ENCODE measurements at regions not wholly inside any gene's neighbourhood (a gene's known extent, or its start where the extent isn't known, plus 50 kb on each side); places are given as distances from the start of the nearest gene placed in this dataset.

DNA sequence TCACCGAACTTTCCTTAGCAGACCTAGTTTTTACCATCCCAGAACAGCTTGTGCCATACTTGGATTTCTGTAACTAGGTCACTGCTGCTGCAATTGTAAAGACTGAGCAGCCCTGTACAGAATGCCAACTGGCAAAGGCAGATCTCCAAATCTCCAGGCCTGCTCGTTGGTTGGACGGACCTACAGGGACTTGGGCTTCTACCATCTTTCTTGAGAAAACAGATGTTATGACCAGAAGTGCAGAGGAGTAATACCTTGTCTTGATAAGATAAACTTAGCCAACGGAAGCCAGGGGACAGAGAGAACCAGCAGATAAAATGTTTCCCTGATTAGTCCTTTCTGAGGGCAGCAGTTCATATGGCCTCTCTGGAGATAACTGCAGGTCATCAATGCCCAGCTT lies 304.1 kb downstream of the RFPL4B start:
- ATAC-seq (no peak), DNase-seq (no peak)
- Histone ChIP-seq H3K27ac (no peak overlapping the region), H3K4me3 (no peak overlapping the region), H3K36me3 (no peaks in the 10 kb centered on the region), H3K9me3 (no peaks in the 10 kb centered on the region), H3K4me1 (no peaks in the 10 kb centered on the region), H3K27me3 (ENCODE audit: low read depth) (no peaks in the 10 kb centered on the region)
- TF ChIP-seq, protein P1, sequence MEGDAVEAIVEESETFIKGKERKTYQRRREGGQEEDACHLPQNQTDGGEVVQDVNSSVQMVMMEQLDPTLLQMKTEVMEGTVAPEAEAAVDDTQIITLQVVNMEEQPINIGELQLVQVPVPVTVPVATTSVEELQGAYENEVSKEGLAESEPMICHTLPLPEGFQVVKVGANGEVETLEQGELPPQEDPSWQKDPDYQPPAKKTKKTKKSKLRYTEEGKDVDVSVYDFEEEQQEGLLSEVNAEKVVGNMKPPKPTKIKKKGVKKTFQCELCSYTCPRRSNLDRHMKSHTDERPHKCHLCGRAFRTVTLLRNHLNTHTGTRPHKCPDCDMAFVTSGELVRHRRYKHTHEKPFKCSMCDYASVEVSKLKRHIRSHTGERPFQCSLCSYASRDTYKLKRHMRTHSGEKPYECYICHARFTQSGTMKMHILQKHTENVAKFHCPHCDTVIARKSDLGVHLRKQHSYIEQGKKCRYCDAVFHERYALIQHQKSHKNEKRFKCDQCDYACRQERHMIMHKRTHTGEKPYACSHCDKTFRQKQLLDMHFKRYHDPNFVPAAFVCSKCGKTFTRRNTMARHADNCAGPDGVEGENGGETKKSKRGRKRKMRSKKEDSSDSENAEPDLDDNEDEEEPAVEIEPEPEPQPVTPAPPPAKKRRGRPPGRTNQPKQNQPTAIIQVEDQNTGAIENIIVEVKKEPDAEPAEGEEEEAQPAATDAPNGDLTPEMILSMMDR (IDR thresholded peaks at IDR 0.05) = no peak
- intact Hi-C loops (cut with DNase I) = no loop called here

DNA sequence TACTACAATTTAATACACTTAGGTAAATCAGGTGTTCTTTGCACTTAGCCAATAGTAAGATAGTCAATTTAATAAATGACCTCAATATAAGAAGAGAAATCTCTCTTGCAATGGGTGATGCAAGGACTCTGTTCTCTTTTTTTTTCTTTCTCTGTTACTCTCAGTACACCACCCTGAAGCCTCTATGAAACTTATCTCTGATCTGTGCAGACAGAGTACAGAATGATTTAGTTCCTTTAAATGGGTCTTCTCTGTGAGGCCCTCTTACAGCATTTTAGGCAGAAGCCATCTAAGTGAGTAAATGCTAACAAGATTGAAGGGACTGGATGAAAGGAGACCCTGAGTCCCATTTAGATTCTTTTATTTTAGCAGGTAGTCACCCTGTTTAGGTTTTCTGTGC lies 312.8 kb downstream of the RFPL4B start:
- no peaks in the 10 kb centered on the region for H3K27me3 ChIP-seq (ENCODE audit: low read depth)
- TF ChIP-seq, protein P1 (IDR thresholded peaks at IDR 0.05) = no peak
- no peak overlapping the region for H3K27ac ChIP-seq
- H3K9me3 ChIP-seq = no peaks in the 10 kb centered on the region
- ATAC-seq = no peak
- no peak overlapping the region for H3K4me3 ChIP-seq
- intact Hi-C loops (cut with DNase I) = no loop called here
- DNase-seq = no peak
- H3K36me3 ChIP-seq = no peaks in the 10 kb centered on the region
- no peaks in the 10 kb centered on the region for H3K4me1 ChIP-seq

DNA sequence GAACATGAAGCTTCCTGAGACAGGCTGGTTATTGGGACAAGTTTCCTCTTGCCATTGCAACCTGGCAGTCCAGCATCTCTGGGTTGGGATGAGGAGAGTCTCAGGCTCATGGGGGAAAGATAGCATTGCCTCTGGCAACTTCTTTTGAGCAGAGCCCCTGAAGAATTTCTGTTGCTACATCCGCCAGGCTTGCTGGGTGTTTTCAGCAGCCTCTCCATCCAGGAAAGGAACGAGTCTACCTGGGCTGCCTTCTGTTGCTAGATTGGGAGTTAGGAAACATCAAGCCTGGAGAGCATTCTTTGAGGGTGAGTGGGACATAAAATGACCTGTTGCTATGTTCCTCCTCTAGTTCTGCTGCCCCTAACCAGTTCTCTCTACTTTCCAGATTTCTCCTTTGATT lies 313.5 kb downstream of the RFPL4B start:
- Histone ChIP-seq H3K27me3 (ENCODE audit: low read depth) (no peaks in the 10 kb centered on the region), H3K27ac (no peak overlapping the region), H3K36me3 (no peaks in the 10 kb centered on the region), H3K9me3 (no peaks in the 10 kb centered on the region), H3K4me1 (no peaks in the 10 kb centered on the region), H3K4me3 (no peak overlapping the region)
- TF ChIP-seq, protein P1 (IDR thresholded peaks at IDR 0.05) = no peak
- ATAC-seq (no peak), DNase-seq (no peak)
- intact Hi-C loops (cut with DNase I) = no loop called here

DNA sequence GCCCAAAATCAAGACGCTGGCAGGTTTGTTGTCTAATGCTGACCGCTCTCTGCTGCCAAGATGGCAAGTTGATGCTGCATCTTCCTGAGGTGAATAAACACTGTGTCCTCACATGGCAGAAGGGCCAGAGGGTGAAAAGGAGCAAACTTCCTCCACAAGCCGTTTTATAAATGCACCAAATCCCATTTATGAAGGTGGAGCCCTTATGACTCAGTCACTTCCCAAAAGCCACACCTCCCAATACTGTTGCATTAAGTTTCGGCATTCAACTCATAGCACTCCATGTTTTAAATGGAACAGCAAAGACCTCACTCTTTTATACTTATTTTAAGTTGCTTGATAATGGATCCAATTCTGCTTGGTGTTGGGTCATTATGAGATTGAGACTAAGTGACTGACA lies 316.6 kb downstream of the RFPL4B start:
- ATAC-seq (no peak), DNase-seq (no peak)
- intact Hi-C loops (cut with DNase I) = no loop called here

DNA sequence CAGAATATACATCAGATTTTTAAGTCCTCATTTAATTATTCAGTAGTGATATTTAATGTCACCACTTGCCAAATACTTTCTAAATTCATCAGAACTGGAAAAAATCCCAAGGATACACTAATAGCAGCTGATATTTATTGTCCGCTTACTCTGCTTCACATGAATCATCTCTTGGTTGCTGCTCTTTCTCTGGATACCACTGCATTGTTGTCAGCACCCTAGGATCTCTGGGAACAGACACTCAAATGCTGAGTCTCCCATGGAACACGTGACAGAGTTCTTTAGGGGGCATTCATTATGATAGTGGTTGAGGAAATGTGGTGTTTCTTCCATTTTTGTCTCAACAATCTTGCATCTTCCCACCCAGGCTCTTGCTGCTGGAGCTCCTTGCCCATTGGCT lies 318.0 kb downstream of the RFPL4B start:
- Histone ChIP-seq H3K9me3 (no peaks in the 10 kb centered on the region), H3K36me3 (no peaks in the 10 kb centered on the region), H3K27me3 (ENCODE audit: low read depth) (no peaks in the 10 kb centered on the region), H3K4me3 (no peak overlapping the region), H3K27ac (no peak overlapping the region), H3K4me1 (no peaks in the 10 kb centered on the region)
- intact Hi-C loops (cut with DNase I) = no loop called here
- TF ChIP-seq, protein P1 (IDR thresholded peaks at IDR 0.05) = no peak
- DNase-seq = no peak
- ATAC-seq = no peak

More for the DNA sequence above, 316.6 kb downstream of the RFPL4B start:
- Histone ChIP-seq H3K36me3 (no peaks in the 10 kb centered on the region), H3K27me3 (ENCODE audit: low read depth) (no peaks in the 10 kb centered on the region), H3K27ac (no peak overlapping the region), H3K4me1 (no peaks in the 10 kb centered on the region), H3K4me3 (no peak overlapping the region), H3K9me3 (no peaks in the 10 kb centered on the region)
- TF ChIP-seq, protein P1 (IDR thresholded peaks at IDR 0.05) = no peak

DNA sequence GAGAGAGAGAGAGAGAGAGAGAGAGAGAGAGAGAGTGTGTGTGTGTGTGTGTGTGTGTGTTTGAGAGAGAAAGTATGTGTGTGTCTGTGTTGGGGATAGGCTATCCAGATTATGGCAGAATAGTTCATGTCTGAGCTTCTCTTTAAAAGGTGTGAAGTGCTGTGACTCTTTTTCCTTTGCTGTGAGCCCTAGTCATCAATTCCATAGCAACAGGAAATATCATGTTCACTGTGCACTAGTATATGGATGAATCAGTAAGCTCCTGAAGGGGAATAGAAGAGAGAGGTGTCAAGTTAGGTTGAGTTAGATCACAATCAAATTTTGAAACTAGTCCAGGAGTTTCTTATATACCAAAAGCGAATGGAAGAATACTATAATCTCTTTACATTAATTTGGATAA lies 318.7 kb downstream of the RFPL4B start:
- H3K4me3 ChIP-seq = no peak overlapping the region

More for the DNA sequence above, 318.7 kb downstream of the RFPL4B start:
- no peaks in the 10 kb centered on the region for H3K36me3 ChIP-seq
- no peak for DNase-seq
- TF ChIP-seq, protein P1 (IDR thresholded peaks at IDR 0.05) = no peak
- H3K27ac ChIP-seq = no peak overlapping the region
- H3K4me1 ChIP-seq = no peaks in the 10 kb centered on the region
- no peaks in the 10 kb centered on the region for H3K9me3 ChIP-seq
- intact Hi-C loops (cut with DNase I) = no loop called here
- ATAC-seq = no peak
- no peaks in the 10 kb centered on the region for H3K27me3 ChIP-seq (ENCODE audit: low read depth)
